Suprapubic skin (tissue), 3 donors: ENCODE measurements at regions not wholly inside any gene's neighbourhood (a gene's known extent, or its start where the extent isn't known, plus 50 kb on each side); places are given as distances from the start of the nearest gene placed in this dataset.

ENCODE experiments used
- POLR2AphosphoS5 ChIP-seq, 3 donors: sonication (generic); formaldehyde crosslinking; IDR thresholded peaks; one replicate each; pipeline ENCODE4 v1.6.1; 2017; ENCODE audit warnings: antibody characterized with exemption in 3 of 3
- TF ChIP-seq, protein P1 (sequence below), 2 donors: fragments of 200-600 bp in 1 of 2; fragments of 450-650 bp in 1 of 2; sonication (generic) in 1 of 2; IDR thresholded peaks; one replicate each; pipeline ENCODE4 v1.5.1; 2016 to 2019; ENCODE audit warnings: antibody characterized with exemption in 2 of 2, mild to moderate bottlenecking in 1 of 2, moderate library complexity in 1 of 2

DNA sequence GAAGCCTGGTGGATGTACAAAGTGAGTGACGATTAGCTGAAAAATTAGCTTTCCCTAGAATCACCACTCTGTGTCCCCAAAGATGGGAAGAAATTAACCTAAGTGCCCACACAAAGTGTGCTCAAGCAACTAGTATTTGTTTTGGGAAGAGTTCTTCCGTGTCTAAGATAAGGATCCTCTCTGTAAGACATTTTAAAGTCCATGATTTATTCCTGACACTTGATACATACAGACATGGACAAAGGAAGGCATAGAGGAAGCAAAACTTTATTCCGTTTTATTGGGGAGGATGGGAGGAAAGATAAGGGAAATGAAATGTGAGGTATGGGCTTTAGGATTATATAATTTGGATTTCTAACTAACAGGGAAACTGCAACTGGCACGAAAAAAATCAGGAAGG, 1772.6 kb downstream of the EFNA5 start:
- TF ChIP-seq, protein P1, sequence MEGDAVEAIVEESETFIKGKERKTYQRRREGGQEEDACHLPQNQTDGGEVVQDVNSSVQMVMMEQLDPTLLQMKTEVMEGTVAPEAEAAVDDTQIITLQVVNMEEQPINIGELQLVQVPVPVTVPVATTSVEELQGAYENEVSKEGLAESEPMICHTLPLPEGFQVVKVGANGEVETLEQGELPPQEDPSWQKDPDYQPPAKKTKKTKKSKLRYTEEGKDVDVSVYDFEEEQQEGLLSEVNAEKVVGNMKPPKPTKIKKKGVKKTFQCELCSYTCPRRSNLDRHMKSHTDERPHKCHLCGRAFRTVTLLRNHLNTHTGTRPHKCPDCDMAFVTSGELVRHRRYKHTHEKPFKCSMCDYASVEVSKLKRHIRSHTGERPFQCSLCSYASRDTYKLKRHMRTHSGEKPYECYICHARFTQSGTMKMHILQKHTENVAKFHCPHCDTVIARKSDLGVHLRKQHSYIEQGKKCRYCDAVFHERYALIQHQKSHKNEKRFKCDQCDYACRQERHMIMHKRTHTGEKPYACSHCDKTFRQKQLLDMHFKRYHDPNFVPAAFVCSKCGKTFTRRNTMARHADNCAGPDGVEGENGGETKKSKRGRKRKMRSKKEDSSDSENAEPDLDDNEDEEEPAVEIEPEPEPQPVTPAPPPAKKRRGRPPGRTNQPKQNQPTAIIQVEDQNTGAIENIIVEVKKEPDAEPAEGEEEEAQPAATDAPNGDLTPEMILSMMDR (IDR thresholded peaks at IDR 0.05): no peak
- TF ChIP-seq POLR2AphosphoS5 (IDR thresholded peaks at IDR 0.05): no peak
